Effector memory CD4-positive, alpha-beta T cell (primary cell): ENCODE measurements at regions not wholly inside any gene's neighbourhood (a gene's known extent, or its start where the extent isn't known, plus 50 kb on each side); places are given as distances from the start of the nearest gene placed in this dataset.

ENCODE experiments used
- DNase-seq, 3 donors: peaks; one replicate each; pipeline ENCODE4 v3.0.0-alpha.2; 2020
- H3K27ac ChIP-seq: 2 replicates; pipeline ENCODE4 v1.7.0; 2013; ENCODE audit warnings: mild to moderate bottlenecking, low read length, moderate library complexity; ENCODE audit not compliant: insufficient read depth, poor library complexity, severe bottlenecking
- H3K27me3 ChIP-seq: replicated peaks from 2 replicates; pipeline ENCODE4 v1.7.0; 2013; ENCODE audit warnings: mild to moderate bottlenecking, low read length; ENCODE audit not compliant: insufficient read depth, control insufficient read depth, poor library complexity, severe bottlenecking
- H3K36me3 ChIP-seq: 2 replicates; pipeline ENCODE4 v1.7.0; 2013; ENCODE audit warnings: mild to moderate bottlenecking, low read length, moderate library complexity; ENCODE audit not compliant: control insufficient read depth, insufficient read depth
- H3K4me1 ChIP-seq: 2 replicates; pipeline ENCODE4 v1.7.0; 2013; ENCODE audit warnings: low read length, mild to moderate bottlenecking; ENCODE audit not compliant: control insufficient read depth, insufficient read depth, poor library complexity, severe bottlenecking
- H3K4me3 ChIP-seq: 2 replicates; pipeline ENCODE4 v1.7.0; 2013; ENCODE audit warnings: low read length, low read depth, mild to moderate bottlenecking; ENCODE audit not compliant: insufficient read depth, poor library complexity, severe bottlenecking
- H3K9me3 ChIP-seq: 2 replicates; pipeline ENCODE4 v1.7.0; 2013; ENCODE audit warnings: mild to moderate bottlenecking, low read length, moderate library complexity; ENCODE audit not compliant: control insufficient read depth

DNA sequence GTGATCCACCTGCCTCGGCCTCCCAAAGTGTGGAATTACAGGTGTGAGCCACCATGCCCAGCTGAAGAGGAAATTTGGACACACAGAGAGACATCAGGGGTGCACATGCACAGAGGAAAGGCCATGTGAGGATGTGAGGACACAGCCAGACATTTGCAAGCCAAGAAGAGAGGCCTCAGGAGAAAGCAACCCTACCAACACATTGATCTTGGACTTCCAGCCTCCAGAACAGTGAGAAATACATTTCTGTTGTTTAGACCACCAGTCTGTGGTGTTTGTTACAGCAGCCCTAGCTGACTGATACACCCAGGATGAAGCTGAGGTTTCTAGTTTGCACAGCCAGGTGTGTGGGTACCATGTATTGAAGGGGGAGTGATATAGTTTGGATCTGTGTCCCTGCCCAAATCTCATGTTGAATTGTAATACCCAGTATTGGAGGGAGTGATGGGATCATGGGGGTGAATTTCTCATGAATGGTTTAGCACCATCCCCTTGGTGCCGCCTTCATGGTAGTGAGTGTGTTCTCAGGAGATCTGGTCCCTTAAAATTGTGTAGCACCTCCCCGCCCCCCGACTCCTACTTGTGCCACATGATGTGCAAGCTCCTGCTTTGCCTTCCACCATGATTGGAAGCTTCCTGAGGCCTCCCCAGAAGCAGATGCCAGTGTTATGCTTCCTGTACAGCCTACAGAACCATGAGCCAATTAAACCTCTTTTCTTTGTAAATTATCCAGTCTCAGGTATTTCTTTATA lies 64.7 kb upstream of the DUSP5 start:
- Histone ChIP-seq H3K27me3 (no peaks in the 10 kb centered on the region), H3K27ac (no peak overlapping the region), H3K4me3 (no peak overlapping the region), H3K9me3 (no peaks in the 10 kb centered on the region), H3K36me3 (no peaks in the 10 kb centered on the region), H3K4me1 (peaks cover 3% of the 10 kb centered on the region)
- no peak for DNase-seq

DNA sequence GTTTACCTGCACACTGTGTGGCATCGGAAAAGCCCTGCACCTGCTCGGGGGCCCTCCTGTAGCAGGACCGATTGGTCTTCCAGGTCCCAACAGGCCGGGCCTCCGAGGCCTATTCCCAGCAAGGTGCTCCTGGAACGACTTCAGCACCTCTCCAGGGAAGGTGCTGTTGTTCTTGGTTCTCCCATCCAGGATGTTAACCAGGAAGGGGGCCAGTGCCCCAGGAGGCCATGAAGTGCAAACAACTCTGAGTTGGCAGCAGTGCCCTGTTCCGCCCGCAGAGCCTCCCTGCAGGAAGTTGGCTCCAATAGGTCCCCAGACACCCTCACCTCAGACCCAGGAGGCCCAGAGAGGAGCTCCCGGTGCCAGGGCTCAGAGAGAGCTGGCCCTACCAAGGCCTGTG lies 64.0 kb upstream of the DUSP5 start:
- peaks cover 3% of the 10 kb centered on the region for H3K4me1 ChIP-seq
- no peak for DNase-seq
- H3K9me3 ChIP-seq = no peaks in the 10 kb centered on the region
- no peaks in the 10 kb centered on the region for H3K36me3 ChIP-seq
- no peak overlapping the region for H3K27ac ChIP-seq
- no peaks in the 10 kb centered on the region for H3K27me3 ChIP-seq
- no peak overlapping the region for H3K4me3 ChIP-seq

DNA sequence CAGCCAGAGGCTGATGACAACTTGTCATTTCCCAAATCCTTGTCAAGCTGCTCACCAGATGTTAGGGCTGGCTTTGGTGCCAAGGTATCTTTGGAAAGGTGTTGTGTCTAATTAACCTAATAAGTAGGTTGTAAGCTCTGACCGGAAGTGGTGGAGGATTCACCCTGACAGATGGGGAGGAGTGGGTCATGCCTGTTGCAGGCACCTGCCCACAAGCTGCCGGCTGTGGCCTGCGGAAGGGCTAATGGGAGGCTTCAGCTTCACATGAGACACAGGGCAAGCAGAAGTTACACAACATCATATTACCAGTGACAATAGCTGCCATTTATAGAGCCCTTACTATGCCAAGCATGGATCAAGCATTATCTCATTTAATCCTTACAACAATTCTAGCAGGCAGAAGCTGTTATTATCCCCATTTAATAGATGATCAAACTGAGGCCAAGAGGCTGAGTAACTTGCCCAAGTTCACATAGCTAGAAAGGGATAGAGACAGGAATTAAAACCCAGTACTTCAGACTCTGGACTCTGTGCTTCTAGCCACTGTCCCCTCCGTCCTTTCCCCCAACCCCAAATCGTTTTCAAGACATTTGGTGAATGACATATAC lies 63.1 kb upstream of the DUSP5 start:
- Histone ChIP-seq H3K9me3 (no peaks in the 10 kb centered on the region), H3K27me3 (no peaks in the 10 kb centered on the region), H3K27ac (no peak overlapping the region), H3K4me3 (no peak overlapping the region), H3K4me1 (peaks cover 3% of the 10 kb centered on the region), H3K36me3 (no peaks in the 10 kb centered on the region)
- DNase-seq = no peak

DNA sequence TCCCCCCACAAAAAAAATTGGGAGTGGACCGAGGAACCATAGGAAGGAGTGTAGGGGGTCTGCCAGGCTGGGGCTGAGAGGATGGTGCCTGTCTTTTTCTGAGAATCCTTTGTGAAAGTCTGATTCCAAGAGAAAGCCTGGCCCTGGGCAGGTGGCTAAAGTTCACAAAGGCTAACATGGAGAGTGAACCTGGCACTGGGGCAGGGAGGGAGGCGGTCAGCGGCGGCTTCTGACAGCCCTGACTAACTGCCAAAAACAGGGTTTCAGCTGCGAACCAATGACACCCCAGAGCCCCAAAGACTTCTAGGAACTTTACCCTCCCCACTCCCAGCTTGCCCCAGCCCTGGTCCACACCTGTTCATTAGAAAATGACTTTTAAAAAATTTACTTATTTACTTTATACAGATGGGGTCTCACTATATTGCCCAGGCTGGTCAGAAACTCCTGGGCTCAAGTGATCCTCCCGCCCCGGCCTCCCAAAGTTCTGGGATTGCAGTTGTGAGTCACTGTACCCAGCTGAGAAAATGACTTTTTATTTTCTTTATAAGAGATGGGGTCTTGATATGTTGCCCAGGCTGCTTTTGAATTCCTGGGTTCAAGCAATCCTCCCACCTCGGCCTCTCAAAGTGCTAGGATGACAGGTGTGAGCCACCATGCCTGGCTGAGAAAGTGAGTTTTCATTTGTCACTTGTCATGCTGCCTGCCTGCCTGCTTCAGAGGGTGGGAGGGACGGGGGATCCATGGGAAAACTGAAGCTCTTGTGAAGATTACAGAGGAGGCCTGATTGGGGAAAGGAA lies 61.0 kb upstream of the DUSP5 start:
- Histone ChIP-seq H3K27ac (no peak overlapping the region), H3K4me3 (no peak overlapping the region), H3K36me3 (no peaks in the 10 kb centered on the region), H3K27me3 (no peaks in the 10 kb centered on the region), H3K9me3 (no peaks in the 10 kb centered on the region), H3K4me1 (peaks cover 3% of the 10 kb centered on the region)
- no peak for DNase-seq

DNA sequence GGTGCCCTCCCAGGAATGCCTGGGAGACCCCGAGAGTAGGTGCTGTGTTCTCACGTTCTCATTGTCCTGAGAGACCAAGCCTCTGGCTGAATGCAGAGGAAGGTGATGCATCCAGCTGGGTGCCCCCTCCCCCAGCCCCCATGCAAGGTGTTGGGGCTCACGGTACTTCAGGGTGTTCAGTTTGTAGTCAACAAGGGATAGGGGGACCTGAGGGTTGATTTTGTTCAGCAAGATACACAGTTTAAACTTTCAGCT lies 60.4 kb upstream of the DUSP5 start:
- Histone ChIP-seq H3K4me1 (no peaks in the 10 kb centered on the region), H3K4me3 (no peak overlapping the region), H3K9me3 (no peaks in the 10 kb centered on the region), H3K27ac (no peak overlapping the region), H3K27me3 (no peaks in the 10 kb centered on the region), H3K36me3 (no peaks in the 10 kb centered on the region)
- DNase-seq = no peak

DNA sequence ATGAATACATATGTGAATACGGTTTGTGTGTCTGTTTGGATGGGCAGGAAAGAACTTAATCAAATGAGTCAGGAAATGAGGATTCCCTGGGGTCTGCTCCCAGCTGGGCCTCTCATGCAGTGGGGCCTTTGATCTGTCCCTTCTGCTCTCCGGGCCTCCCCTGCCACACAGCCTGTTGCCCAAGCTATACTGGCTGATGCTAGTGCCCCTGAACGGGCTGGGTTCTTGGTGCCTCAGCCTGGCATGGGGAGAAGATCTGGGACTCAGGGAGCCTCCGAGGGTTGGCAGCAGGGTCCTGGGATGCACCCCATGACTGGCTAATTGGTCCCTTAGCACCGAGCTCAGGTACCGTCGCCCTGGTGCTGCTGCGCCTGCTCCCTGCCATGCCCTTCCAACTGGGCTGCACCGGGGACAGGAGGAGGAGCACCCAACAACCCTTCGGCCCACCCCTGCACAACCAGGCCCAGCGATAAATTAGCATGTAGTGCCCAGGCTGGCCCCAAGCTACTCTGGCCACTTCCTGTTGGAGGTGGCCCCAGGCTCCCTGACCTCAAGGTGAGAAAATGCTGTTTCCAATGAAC lies 59.9 kb upstream of the DUSP5 start:
- no peak overlapping the region for H3K4me3 ChIP-seq

DNA sequence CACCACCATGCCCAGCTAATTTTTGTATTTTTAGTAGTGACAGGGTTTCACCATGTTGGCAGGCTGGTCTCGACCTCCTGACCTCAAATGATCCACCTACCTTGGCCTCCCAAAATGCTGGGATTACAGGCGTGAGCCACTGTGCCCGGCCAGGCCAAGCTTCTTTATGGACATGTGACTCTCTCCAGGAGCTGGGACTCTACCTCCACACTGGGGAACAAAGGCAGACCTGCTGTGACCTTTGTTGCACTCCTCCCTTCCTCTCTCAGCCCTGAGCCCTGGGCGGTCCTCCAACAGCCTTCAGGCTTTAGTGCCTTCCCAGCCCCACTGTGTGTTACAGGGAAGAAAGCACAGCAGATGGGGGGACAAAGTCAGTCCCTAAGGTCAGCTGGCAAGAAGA lies 55.0 kb upstream of the DUSP5 start:
- no peak for DNase-seq
- Histone ChIP-seq H3K4me1 (no peaks in the 10 kb centered on the region), H3K36me3 (no peaks in the 10 kb centered on the region), H3K27ac (no peak overlapping the region), H3K27me3 (no peaks in the 10 kb centered on the region), H3K4me3 (no peak overlapping the region), H3K9me3 (no peaks in the 10 kb centered on the region)

More for the DNA sequence above, 59.9 kb upstream of the DUSP5 start:
- Histone ChIP-seq H3K36me3 (no peaks in the 10 kb centered on the region), H3K9me3 (no peaks in the 10 kb centered on the region), H3K4me1 (no peaks in the 10 kb centered on the region), H3K27me3 (no peaks in the 10 kb centered on the region), H3K27ac (no peak overlapping the region)
- no peak for DNase-seq

DNA sequence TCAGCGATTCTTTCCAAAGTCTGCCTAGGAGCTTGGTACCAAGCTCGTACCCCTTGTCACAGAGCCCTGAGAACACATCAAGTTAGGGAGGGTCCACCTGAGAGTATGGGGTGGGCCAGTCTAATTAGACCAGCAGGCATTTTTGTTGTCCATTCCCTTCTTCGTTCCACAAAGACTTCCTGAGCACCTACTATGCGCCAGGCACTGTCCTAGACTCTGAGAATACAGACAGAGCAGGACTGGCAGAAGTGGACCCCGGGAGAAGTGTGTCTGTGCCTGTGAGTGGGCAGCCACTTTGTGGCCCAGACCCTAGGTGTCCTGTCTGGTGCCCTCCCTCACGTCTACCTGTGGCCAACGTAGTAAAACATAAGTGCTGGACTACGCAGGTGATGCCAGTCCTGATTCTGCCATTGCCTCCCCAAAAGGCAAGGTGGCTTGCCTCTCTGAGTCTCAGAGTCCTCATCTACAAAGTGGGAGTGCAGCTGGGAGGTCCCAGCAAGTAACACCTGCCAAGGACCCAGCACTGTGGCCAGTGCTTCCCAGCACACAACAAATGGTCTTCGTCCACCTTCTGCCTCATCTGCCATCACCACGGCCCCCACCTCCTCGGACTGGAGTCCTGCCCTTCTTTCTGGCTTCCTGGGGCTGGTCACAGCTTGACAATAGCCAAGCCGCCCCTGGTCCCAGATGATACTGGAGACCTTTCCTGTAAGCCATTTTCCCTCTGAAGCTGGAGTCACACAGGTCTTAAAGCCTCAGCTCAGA lies 54.3 kb upstream of the DUSP5 start:
- DNase-seq = no peak
- Histone ChIP-seq H3K27me3 (no peaks in the 10 kb centered on the region), H3K36me3 (no peaks in the 10 kb centered on the region), H3K4me3 (no peak overlapping the region), H3K4me1 (no peaks in the 10 kb centered on the region), H3K27ac (no peak overlapping the region), H3K9me3 (no peaks in the 10 kb centered on the region)

DNA sequence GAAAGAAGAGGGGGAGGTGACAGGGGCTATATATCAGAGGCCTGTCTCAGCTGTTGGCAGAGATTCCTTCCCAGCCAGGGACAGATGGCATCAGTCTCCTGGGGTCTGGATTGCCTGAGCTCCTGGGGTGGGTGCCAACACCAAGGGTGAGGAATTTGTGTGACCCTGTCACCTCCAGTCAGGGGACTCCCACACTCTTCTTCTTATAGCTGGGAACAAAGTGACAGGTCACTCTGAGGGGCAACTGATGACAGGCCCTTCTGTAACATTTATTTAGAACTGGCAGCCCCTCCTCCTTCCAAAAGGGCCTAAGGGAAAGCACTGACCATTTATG lies 53.7 kb upstream of the DUSP5 start:
- Histone ChIP-seq H3K27ac (no peak overlapping the region), H3K36me3 (no peaks in the 10 kb centered on the region), H3K9me3 (no peaks in the 10 kb centered on the region), H3K4me1 (no peaks in the 10 kb centered on the region), H3K27me3 (no peaks in the 10 kb centered on the region), H3K4me3 (no peak overlapping the region)
- no peak for DNase-seq
